ENCODE measurements at regions not wholly inside any gene's neighbourhood (a gene's known extent, or its start where the extent isn't known, plus 50 kb on each side); places are given as distances from the start of the nearest gene placed in this dataset.

DNA sequence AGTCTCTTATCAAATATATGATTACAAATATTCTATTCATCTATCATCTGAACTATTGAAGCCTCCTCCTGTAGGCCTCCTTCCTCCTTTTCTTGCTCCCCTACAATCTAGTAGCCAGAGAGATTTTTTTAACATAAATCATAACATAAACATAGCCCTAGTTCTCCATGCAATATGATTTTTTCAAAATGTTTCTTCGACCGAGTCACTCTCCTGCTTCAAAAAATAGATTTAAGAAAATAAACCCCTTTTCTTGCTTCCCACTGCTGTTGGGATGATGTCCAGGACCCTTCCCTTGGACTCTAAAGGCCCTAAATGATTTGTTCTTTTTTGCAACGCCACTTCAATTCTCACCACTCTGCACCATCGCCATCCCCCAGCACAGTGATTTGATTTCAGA lies 319.7 kb upstream of the TSHZ3 start:
- TF ChIP-seq, protein P1, sequence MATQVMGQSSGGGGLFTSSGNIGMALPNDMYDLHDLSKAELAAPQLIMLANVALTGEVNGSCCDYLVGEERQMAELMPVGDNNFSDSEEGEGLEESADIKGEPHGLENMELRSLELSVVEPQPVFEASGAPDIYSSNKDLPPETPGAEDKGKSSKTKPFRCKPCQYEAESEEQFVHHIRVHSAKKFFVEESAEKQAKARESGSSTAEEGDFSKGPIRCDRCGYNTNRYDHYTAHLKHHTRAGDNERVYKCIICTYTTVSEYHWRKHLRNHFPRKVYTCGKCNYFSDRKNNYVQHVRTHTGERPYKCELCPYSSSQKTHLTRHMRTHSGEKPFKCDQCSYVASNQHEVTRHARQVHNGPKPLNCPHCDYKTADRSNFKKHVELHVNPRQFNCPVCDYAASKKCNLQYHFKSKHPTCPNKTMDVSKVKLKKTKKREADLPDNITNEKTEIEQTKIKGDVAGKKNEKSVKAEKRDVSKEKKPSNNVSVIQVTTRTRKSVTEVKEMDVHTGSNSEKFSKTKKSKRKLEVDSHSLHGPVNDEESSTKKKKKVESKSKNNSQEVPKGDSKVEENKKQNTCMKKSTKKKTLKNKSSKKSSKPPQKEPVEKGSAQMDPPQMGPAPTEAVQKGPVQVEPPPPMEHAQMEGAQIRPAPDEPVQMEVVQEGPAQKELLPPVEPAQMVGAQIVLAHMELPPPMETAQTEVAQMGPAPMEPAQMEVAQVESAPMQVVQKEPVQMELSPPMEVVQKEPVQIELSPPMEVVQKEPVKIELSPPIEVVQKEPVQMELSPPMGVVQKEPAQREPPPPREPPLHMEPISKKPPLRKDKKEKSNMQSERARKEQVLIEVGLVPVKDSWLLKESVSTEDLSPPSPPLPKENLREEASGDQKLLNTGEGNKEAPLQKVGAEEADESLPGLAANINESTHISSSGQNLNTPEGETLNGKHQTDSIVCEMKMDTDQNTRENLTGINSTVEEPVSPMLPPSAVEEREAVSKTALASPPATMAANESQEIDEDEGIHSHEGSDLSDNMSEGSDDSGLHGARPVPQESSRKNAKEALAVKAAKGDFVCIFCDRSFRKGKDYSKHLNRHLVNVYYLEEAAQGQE (IDR thresholded peaks at IDR 0.05; ENCODE audit: low read depth): no peak
- TF ChIP-seq TCF12 (IDR thresholded peaks at IDR 0.05; ENCODE audit: low read depth) (no peak), TAF1 (IDR thresholded peaks at IDR 0.05; ENCODE audit: low read depth) (no peak), EP300 (IDR thresholded peaks at IDR 0.05; ENCODE audit: borderline replicate concordance) (no peak), RAD21 (IDR thresholded peaks at IDR 0.05; ENCODE audit: low read depth) (no peak), EGR1 (IDR thresholded peaks at IDR 0.05) (no peak), YY1 (IDR thresholded peaks at IDR 0.05; ENCODE audit: low read depth) (no peak), FOXM1 (IDR thresholded peaks at IDR 0.05; ENCODE audit: borderline replicate concordance, low read depth) (no peak)

Measured in Ishikawa (cell line).